Type B pancreatic cell (in vitro differentiated cells): ENCODE measurements at regions not wholly inside any gene's neighbourhood (a gene's known extent, or its start where the extent isn't known, plus 50 kb on each side); places are given as distances from the start of the nearest gene placed in this dataset.

ENCODE experiments used
- DNase-seq: peaks from one replicate; pipeline ENCODE4 v3.0.0; 2021; ENCODE audit warnings: mixed read lengths; ENCODE audit not compliant: unreplicated experiment; ENCODE audit errors: extremely low spot score
- H3K27ac Mint-ChIP-seq: 2 replicates; pipeline ENCODE4 v1.8.0; 2021; ENCODE audit warnings: mild to moderate bottlenecking, mixed read lengths
- H3K27me3 Mint-ChIP-seq: 2 replicates; pipeline ENCODE4 v1.8.0; 2021; ENCODE audit warnings: mixed read lengths
- H3K36me3 Mint-ChIP-seq: 2 replicates; pipeline ENCODE4 v1.8.0; 2021; ENCODE audit warnings: mixed read lengths
- H3K4me1 Mint-ChIP-seq: one replicate; pipeline ENCODE4 v1.8.0; 2021; ENCODE audit warnings: mixed read lengths; ENCODE audit not compliant: unreplicated experiment
- H3K4me3 Mint-ChIP-seq: 2 replicates; pipeline ENCODE4 v1.8.0; 2021; ENCODE audit warnings: mild to moderate bottlenecking, mixed read lengths
- H3K9me3 Mint-ChIP-seq: 2 replicates; pipeline ENCODE4 v1.8.0; 2021; ENCODE audit warnings: mixed read lengths
- CTCF ChIP-seq: fragments of 200-600 bp; sonication (generic); conservative IDR thresholded peaks from 2 replicates; pipeline ENCODE4 v1.5.0; 2021; ENCODE audit warnings: antibody characterized with exemption, mild to moderate bottlenecking

- Mint-ChIP-seq H3K27me3 (peaks cover 15% of the 10 kb centered on the region), H3K4me1 (no peaks in the 10 kb centered on the region), H3K4me3 (no peak overlapping the region), H3K9me3 (peaks cover 2% of the 10 kb centered on the region), H3K36me3 (no peaks in the 10 kb centered on the region), H3K27ac (no peak overlapping the region)
- no peak for TF ChIP-seq CTCF
- no peak for DNase-seq
Measured at GRCh38 chr17:74148446-74148845, 55.0 kb upstream of the RPL38 start.

GRCh38 chr17:74148901-74149596 is 54.4 kb upstream of the RPL38 start:
- DNase-seq, result no peak
- Mint-ChIP-seq H3K36me3 (no peaks in the 10 kb centered on the region), H3K27ac (no peak overlapping the region), H3K4me1 (no peaks in the 10 kb centered on the region), H3K9me3 (no peaks in the 10 kb centered on the region), H3K4me3 (no peak overlapping the region), H3K27me3 (peaks cover 15% of the 10 kb centered on the region)
- no peak for TF ChIP-seq CTCF

- no peak for TF ChIP-seq CTCF
Measured at GRCh38 chr17:74149597-74150427, 53.7 kb upstream of the RPL38 start.

GRCh38 chr17:74150428-74151025 is 53.0 kb upstream of the RPL38 start:
- Mint-ChIP-seq H3K27me3 (peaks cover 19% of the 10 kb centered on the region), H3K36me3 (no peaks in the 10 kb centered on the region)

More at GRCh38 chr17:74149597-74150427, 53.7 kb upstream of the RPL38 start:
- no peak overlapping the region for H3K4me3 Mint-ChIP-seq
- H3K27me3 Mint-ChIP-seq, result peaks cover 15% of the 10 kb centered on the region
- no peak overlapping the region for H3K27ac Mint-ChIP-seq
- H3K9me3 Mint-ChIP-seq, result no peaks in the 10 kb centered on the region
- no peak for DNase-seq
- H3K4me1 Mint-ChIP-seq, result no peaks in the 10 kb centered on the region
- no peaks in the 10 kb centered on the region for H3K36me3 Mint-ChIP-seq

More at GRCh38 chr17:74150428-74151025, 53.0 kb upstream of the RPL38 start:
- no peak overlapping the region for H3K27ac Mint-ChIP-seq
- no peak for DNase-seq
- no peaks in the 10 kb centered on the region for H3K9me3 Mint-ChIP-seq
- TF ChIP-seq CTCF, result no peak
- no peak overlapping the region for H3K4me3 Mint-ChIP-seq
- H3K4me1 Mint-ChIP-seq, result no peaks in the 10 kb centered on the region
